COLO829 (cell line): ENCODE measurements at regions not wholly inside any gene's neighbourhood (a gene's known extent, or its start where the extent isn't known, plus 50 kb on each side); places are given as distances from the start of the nearest gene placed in this dataset.

Source experiments
- DNase-seq: peaks from one replicate; pipeline ENCODE4 v3.0.0; 2012; ENCODE audit warnings: low spot score

DNA sequence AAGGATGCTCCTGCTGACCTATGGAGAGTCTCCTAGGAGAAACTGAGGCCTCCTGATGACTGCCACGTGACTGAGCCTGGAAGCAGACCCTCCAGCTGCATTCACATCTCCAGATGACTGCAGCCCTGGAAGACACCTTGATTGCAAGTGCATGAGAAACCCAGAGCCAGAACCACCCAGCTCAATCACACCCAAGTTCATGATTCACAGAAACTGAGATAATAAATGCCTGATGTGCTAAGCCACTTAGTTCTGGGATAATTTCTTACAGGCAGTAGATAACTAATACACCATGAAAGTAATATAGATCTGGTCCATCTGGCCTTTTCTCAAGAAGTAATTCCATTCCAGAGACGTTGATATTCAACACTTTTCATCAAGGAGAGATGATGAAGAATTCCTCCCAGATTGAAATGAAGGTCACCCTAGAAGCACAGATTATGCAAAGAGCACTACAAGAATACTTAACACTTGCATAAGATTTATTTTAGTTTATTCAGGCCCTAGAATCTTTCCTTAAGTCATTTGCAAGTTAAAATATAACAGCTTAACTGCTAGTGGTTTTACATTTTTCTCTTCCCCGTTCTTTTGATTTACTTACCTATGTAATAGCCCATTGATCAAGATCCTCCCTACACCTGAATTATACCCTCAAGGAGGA is 208.2 kb upstream of the INHBA start:
- DNase-seq, result no peak

DNA sequence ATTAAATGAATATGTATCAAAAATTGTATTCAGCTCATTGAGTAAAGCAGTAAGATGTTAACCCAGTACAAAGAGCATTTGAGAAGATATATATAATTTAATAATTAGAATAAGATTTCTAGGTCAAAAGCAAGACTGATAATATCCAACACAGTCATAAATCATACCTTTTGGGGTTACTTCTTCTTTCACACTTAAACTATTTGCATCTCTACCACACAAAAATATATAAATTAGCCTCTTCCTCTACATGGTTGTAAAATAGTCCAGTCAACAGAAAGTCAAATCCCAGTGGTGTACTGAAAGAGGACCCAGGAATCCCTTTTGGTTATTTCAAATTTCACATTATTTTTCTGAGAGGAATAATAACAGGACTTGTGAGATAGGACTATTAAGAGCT is 204.6 kb upstream of the INHBA start:
- no peak for DNase-seq

DNA sequence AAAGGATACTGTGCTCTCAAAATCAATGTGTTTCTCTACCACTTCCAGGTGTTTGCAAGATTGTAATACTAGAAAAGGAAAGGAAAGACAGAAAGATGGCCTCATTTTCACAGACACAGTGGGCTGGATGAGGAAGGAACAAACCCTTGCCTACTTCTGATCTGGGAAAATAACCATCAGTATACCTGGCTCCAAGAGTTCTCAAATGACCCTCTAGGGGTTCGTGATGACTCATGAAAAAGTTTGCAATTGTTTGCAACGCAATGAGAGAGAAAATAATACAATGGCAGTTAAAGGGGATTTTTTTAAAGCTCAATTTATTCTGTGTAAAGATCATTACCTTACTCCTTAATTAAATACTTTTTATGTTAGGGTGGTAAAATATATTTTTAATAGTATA is 197.6 kb upstream of the INHBA start:
- no peak for DNase-seq

DNA sequence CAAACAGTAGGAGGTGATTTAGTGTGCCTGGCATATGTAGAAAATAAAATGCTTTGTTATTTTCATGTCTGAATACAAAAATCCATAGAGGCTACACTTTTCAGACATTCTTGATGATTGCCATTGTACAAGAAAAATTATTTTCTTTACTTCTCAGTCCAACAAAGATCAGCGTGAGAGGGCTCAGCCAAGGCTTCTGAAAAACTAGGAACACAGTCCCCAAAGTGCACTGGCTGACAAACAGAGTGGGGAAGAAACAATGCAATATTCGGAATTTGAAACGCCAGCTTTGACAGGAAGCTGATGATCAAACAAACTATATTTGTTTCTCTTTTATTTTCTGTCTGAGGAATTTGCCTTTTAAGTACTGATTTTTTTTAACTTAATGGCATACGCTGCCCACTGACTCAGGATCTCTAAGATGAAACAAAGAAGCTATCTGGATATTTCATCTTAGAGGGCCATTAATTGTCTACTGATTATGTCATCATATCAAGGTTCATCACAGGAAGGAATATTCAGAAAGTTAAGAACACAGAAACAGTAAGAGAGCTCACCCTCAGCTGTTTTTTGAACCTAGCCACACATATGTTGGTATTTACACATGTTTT is 197.0 kb upstream of the INHBA start:
- DNase-seq, result no peak

DNA sequence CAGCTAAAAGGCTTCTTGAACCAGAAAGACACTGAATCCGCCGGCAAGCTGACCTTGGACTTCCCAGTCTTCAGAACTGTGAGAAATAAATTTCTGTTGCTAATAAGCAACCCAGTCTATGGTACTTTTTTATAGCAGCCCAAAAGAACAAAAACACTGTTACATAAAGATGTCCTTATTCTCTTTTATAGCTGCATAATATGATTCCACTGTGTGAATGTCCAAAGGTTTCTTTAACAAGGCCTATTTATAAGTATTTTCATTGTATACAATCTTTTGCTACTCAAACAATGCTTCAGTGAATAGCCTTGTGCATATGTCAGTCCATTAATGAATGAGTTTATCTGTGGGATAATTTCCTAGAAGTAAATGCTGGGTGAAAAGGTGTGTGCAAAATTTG is 190.8 kb upstream of the INHBA start:
- DNase-seq, result no peak

DNA sequence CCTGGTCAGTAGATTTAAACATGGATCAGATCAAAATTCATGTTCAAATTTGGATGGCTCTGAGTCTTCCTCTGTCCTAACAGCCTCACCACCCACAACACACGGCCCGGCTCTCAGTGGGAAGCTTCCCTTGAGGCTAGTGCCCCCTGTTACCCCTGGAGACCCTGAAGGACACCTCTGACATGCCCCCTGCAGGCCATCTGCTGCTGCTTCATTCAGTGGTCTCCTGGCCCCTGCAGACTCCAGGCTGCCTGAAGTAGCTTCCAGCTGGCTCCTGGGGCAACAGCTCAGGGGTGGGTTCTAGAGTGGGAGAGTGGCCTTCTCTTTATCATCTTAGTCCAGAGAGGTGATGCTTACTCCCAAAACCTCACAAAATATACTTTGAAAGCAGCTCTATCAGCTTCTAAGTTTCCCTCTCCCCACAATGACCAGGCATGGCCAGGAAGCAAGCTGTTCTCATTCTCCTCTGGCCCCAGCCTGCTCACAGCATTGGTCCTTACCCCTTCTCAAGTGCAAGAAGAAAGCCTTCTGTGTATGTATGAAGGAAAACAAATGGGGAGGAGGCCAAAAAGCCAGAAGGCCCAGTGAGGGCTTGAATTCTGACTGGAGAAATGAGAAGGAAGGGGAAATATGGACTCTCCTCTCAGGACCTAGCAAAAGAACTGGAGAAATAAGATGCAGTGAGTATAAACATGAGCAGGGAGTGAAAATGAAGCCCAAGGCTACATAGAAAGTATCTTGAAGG is 189.6 kb upstream of the INHBA start:
- no peak for DNase-seq

DNA sequence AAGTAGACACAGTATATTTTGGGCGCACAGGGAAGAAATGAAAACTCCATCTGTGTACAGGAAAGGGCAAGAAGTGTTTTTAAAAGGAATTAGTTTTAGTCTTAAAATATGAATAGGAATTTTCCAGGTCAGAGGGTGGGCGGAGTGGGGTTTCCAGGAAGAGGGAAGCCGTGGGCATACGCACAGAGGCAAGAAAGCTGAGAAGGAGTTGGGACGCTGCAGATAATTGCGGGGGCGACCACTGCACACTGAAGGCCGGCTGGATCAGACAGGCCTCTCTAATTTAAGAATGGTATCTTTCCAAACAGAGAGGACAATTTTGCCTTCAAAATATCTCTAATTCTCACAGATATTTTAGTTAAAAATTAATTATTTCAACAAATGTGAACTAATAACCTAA is 189.1 kb upstream of the INHBA start:
- DNase-seq, result no peak

DNA sequence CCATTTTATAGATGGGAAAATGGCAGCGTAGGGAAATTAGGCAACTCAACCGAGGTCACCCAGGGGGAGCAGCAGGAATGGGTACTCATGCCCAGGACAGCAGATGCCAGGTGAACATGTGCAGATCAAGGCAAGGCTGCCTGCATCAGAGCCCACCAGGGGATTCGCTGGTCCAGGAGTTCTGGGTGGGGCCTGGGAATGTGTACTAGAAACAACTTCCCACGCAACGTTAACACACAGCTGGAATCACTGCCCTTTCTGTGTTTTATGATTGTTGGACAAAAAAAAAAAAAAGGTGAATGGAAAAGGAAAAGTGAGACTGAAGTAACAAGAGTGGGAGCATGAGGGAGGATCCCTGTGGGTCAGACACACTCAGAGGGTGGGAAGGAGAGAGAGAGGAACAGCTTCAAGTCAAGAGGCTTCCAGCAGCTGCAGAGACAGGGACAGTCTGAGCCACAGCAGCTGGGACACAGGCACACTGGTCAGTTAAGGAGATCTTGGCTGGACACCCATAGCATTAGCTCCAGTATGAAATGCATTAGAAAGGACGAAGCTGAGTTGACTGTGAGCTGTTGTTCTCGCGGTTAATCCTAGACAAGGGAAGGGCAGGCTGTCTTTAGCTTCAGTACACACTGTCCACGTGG is 187.9 kb upstream of the INHBA start:
- no peak for DNase-seq

DNA sequence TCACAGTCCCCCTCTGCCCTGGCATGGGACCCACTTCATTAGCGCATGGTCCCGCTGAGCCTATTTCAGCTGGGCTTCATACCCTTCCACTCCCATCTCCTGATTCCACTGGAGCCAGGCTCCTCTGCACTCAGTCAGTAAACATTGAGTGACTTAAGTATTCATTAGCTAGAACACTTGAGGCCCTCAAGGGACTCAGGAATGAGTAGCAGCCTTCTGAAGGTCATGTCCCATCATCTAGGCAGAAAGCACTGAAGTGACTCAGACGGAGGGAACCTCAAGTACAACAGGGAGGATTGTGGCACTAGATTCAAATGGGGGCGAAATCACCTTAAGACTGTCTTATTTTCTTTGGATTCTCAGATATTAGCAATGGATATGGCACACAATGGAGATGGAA is 186.6 kb upstream of the INHBA start:
- DNase-seq, result no peak

DNA sequence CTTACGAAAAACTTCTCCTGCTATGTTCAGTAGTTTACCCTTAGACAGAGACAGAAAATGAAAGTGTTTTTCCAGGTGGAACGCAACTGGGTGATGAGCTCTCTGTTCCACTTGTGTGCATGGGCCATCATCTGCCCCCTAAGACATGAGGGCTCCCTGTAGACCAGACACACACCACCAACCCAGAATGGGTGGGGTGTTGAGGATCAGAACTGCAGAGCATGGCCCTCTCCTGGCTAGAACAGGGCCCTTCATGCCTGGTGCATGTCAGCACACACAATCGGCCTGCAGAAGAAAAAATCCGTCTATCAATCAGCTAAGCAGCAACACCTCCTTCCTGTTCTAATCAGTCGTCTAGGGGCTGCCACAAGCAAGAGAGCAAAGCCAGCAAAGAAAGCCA is 186.2 kb upstream of the INHBA start:
- DNase-seq, result no peak

DNA sequence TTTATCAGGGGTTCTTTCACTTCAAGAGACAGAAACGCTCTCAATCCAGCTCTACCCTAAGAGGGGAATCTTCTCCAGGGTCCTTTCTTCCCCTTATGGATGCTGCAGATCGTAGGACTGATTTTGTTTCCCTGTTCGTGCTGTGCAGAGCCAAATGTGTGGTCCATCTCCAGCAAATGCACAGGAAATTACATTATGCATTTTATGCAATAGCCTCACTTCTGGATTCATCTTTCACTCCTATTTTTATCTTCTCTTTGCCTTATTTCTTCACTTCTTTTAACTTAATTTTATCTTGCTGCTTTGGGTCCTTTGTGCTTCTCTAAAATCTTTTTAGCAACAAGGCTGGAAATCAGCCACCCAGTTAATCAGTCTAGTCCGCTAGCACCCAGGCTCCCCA is 184.5 kb upstream of the INHBA start:
- DNase-seq, result no peak

DNA sequence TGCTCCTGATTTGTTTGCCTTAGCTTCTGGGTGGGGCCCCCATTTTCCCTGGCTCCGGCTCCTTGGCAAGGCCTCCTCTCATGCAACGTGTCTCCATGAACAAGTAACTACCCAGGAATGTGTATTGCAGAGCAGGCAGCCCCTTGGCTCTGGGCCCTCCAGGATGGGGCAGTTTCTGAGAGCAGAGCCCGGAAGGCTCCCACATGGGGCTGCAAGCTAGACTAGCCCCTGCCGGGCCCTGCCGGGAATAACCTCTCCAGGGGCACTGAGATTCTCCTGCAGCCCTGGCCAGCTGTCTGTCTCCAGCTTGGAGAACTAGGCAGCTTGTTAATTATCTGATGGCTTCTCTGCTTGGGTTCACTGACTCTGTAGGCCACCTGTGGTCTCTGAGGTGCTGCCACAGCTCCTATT is 184.0 kb upstream of the INHBA start:
- DNase-seq, result no peak

DNA sequence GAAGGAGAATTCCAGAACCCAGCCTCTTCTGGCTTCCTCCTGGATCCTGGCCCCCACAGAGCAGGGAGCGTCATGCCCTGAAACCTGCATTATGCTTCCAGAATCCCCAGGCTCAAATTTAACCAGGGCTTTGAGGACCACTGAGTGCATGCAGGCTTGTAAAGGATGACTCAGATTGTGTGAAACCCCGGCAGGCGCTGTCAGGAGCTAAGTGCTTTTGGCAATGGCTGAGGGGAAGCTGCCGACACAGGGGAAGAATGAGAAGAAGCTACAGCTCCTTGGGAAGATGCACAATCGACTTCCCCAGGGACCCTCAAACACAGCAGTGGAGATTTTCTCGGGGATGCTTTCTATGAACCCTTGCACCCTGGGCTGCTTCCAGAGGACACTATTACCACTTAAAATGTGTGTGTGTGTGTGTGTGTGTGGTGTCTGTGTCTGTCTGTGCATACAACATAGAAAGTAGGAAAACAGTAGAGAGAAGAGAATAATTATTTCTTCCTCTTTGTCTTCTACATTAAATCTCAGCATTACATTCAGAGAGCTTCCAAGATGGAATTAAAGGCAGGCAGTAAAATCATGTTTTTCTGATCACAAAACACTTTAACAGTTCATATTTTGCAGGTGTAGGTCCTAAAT is 183.5 kb upstream of the INHBA start:
- no peak for DNase-seq

DNA sequence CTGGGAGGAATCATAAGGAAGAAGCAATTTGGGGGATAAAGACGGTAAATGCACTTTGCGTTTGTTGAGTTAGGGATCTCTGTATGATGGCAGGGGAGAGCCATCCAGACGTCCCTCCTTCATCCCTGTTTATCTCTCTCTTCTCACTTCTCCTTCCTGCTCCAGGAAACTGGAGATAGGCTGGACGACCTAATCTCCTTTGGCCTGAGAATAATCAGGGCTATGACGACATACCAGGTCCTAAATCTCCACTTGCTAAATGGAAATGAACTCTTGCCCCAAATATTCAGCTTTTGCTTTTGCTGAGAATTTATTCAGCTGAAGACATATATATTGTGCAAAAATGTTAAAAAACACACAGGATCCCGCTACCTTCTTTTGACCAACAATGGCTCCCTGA is 182.9 kb upstream of the INHBA start:
- DNase-seq, result no peak

DNA sequence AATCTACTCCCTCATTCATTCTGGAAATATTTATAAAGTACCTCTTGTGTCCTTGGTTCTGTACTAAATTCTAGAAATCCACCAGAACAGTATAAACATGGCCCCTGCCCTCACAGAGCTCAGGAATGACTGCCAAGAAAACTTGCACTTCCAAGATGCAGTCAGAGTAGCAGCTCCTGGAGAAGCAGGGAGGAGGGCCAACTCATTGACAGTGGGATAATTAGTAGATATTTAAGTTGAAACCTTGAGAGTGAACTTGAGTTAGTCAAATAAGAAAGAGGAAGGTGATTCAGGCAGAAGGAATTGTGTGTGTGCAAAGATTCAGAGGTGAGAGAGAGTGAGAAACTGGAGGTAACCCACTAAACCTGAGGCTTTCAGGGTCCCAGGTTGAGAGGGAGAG is 182.2 kb upstream of the INHBA start:
- no peak for DNase-seq

DNA sequence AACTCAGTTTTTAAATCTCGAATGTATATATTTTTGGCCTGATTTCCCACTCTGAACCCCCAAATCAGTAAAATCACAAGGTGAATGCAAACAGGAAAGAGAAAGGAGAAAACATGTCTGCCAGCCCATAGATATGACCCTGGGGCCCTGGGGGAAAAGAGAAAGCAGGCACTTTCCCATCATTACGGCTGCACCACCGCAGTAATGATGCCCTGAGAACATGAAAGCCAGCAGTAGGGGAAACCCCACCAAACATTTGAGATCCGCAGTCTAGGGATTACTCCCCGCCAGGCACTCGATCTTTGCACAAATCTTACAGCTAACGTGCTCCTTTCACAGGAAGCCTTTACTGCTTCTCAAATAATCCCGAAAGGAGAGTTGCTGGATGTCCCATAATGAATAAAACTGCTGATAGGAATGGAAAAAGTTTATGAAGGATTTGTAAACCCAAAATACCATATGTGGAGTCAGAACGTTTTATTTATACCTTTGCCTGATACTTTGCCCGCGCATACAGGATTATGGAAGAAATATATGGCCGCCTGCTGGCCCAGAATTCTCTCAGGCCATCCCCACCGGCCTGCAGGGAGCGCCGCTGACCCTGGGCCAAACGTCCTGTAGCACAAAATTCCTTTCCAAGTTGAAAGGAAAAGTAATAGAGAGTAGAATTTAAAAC is 180.0 kb upstream of the INHBA start:
- no peak for DNase-seq

DNA sequence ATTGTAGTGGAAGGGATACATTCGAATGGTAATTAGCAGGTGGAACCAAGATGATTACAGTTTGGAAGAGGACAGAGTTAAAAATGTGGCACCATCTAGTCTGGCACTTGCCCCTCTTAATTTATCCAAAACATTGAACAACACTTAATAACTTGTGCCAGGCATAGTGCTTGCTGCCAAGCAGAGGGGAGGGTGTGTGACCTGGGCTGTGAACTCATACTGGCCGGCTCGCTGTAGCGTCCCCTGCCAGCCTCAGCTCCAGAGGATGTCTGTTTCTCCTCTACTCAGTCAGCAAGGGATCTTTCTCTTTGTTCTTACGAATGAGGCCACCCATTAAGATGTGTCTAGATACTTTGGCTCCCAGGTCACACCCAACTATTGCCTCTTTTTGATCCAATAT is 179.4 kb upstream of the INHBA start:
- no peak for DNase-seq

DNA sequence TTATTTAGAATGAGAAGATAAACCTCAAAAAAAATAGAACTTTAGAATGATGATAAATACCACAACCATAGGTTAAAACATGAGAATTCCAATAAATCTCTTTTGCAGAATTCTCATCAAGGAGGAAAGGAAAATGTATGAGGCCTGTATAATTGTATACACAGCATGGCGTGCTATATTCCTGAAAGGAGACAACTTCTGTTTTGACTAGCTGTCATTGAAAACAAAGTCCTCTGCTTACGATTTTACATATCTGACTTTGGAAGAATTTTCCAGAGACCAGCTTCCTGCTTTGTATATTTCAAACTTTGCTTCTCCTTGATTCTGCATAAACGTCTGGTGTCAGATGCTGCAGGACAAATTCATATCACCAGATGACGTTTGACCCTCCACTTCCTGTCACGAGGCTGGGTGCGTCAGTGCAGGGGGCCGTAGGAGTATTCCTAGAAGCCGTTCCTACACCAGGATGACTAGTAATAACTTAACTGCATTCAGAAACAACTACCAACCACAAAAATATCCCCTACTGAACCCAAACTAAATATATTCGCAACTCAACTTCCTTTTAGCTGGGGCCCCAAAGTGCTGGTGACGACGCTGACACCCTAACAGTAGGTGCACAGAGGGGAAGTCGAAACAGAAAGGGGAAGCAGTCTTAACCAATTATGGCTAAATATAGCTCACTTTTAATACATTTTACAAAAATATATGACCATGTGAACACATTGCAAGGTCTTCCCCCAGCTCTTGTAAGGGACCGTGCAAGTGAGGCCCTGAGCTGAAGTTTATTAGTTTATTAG is 178.6 kb upstream of the INHBA start:
- DNase-seq, result no peak

DNA sequence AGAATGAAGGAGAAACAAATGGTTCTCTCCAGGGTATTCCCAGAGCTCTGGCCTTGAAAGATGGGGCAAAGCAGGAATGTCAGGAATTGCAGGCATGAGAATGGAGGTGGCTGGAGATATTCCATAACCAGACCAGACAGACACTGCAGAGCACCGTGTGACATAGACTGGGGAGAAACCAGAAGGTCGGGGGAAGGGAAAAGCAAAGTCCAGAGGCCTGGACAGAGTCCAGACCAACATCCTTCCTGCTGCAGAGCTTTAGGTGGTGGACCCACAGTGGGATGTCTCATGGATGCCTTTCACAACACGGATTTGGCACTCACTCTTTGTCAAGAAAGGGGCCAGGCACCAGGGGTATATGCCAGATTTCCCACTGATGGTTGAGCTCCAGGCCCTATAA is 177.2 kb upstream of the INHBA start:
- no peak for DNase-seq

DNA sequence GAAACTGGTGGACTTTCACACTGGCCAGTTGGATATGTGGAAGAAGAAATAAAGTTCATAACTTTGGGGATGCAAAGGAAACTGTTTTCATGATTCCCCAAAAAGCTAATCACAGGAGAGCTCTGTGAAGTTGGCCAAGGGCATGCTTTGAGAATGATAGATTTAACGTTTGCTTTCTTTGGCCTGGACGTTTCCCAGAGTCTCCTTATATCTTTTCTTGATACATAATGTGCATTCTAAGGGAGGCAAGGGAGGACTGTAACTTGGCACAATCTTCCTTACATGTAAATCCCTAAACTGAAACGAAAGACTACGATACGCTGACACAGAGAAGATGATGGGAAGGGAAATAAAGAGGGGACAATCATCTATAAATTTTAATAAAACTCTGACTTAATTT is 176.5 kb upstream of the INHBA start:
- no peak for DNase-seq
